ENCODE measurements at regions not wholly inside any gene's neighbourhood (a gene's known extent, or its start where the extent isn't known, plus 50 kb on each side); places are given as distances from the start of the nearest gene placed in this dataset.

DNA sequence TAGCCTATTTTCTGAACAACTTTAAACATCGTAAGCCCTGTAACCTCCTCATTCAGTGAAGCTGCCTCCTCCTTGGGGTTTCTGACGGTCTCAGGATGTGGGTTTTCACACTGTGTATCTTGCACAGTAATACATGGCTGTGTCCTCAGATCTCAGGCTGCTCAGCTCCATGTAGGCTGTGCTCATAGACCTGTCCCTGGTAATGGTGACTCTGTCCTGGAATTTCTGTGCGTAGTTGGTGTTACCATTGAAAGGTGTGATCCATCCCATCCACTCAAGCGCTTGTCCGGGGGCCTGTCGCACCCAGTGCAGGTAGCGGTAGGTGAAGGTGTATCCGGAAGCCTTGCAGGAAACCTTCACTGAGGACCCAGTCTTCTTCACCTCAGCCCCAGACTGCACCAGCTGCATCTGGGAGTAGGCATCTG lies 980.5 kb downstream of the TMEM121 start (continued):
- TF ChIP-seq, protein P1, sequence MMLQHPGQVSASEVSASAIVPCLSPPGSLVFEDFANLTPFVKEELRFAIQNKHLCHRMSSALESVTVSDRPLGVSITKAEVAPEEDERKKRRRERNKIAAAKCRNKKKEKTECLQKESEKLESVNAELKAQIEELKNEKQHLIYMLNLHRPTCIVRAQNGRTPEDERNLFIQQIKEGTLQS (IDR thresholded peaks at IDR 0.05), result no peak
- TF ChIP-seq EGR1 (IDR thresholded peaks at IDR 0.05; ENCODE audit: low read depth in 2 of 2) (no peak), YY1 (IDR thresholded peaks at IDR 0.05) (no peak), RXRA (IDR thresholded peaks at IDR 0.05) (no peak), TAF1 (conservative IDR thresholded peaks at IDR 0.05) (no peak)
- TF ChIP-seq, protein P2, sequence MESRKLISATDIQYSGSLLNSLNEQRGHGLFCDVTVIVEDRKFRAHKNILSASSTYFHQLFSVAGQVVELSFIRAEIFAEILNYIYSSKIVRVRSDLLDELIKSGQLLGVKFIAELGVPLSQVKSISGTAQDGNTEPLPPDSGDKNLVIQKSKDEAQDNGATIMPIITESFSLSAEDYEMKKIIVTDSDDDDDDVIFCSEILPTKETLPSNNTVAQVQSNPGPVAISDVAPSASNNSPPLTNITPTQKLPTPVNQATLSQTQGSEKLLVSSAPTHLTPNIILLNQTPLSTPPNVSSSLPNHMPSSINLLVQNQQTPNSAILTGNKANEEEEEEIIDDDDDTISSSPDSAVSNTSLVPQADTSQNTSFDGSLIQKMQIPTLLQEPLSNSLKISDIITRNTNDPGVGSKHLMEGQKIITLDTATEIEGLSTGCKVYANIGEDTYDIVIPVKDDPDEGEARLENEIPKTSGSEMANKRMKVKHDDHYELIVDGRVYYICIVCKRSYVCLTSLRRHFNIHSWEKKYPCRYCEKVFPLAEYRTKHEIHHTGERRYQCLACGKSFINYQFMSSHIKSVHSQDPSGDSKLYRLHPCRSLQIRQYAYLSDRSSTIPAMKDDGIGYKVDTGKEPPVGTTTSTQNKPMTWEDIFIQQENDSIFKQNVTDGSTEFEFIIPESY (IDR thresholded peaks at IDR 0.05), result no peak

DNA sequence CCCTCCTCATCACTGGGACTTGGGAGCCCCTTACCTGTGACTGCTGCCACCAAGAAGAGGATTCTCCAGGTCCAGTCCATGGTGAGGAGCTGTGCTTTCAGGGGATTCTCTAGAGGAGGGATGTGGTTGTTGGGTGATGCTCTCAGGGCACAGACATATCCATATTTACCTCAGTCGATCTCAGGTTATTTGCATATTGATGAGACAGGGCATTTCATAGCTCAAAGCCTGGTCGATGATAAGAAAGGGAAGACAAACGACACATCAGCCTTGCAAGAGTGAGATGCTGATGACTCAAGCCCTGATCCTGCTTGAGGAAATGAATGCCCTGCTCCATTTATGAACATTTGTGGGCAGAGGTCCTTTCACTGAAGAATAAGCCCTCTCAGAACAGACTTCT lies 981.0 kb downstream of the TMEM121 start:
- Histone ChIP-seq H3K27me3 (ENCODE audit: control insufficient read depth in 4 of 4, insufficient read depth in 4 of 4, low read length in 3 of 4) (peaks cover 0 to 5% (median 2%) of the 10 kb centered on the region in 4 donors), H3K4me1 (ENCODE audit: control insufficient read depth in 4 of 4, insufficient read depth in 4 of 4, low read length in 3 of 4) (no peaks in the 10 kb centered on the region), H3K36me3 (ENCODE audit: control insufficient read depth in 4 of 4, insufficient read depth in 3 of 4, low read depth in 1 of 4, low read length in 3 of 4) (no peaks in the 10 kb centered on the region), H3K27ac (ENCODE audit: low read depth in 1 of 2, low read length in 2 of 2) (no peak overlapping the region), H3K4me3 (ENCODE audit: low read depth in 1 of 3, low read length in 3 of 3) (no peak overlapping the region), H3K9me3 (ENCODE audit: control insufficient read depth in 4 of 4, low read length in 3 of 4) (no peaks in the 10 kb centered on the region), H3K9ac (ENCODE audit: low read depth in 1 of 2, low read length in 2 of 2) (no peak overlapping the region)
- WGBS, result 48% methylated on average over 3 of the region's 3 CpGs
- no peak for TF ChIP-seq FOXA2 (IDR thresholded peaks at IDR 0.05)
- TF ChIP-seq, protein P3, sequence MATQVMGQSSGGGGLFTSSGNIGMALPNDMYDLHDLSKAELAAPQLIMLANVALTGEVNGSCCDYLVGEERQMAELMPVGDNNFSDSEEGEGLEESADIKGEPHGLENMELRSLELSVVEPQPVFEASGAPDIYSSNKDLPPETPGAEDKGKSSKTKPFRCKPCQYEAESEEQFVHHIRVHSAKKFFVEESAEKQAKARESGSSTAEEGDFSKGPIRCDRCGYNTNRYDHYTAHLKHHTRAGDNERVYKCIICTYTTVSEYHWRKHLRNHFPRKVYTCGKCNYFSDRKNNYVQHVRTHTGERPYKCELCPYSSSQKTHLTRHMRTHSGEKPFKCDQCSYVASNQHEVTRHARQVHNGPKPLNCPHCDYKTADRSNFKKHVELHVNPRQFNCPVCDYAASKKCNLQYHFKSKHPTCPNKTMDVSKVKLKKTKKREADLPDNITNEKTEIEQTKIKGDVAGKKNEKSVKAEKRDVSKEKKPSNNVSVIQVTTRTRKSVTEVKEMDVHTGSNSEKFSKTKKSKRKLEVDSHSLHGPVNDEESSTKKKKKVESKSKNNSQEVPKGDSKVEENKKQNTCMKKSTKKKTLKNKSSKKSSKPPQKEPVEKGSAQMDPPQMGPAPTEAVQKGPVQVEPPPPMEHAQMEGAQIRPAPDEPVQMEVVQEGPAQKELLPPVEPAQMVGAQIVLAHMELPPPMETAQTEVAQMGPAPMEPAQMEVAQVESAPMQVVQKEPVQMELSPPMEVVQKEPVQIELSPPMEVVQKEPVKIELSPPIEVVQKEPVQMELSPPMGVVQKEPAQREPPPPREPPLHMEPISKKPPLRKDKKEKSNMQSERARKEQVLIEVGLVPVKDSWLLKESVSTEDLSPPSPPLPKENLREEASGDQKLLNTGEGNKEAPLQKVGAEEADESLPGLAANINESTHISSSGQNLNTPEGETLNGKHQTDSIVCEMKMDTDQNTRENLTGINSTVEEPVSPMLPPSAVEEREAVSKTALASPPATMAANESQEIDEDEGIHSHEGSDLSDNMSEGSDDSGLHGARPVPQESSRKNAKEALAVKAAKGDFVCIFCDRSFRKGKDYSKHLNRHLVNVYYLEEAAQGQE (IDR thresholded peaks at IDR 0.05), result no peak
- TF ChIP-seq FOXA1 (IDR thresholded peaks at IDR 0.05), result no peak
- TF ChIP-seq, protein P2 (IDR thresholded peaks at IDR 0.05), result no peak
- no peak for TF ChIP-seq GABPA (IDR thresholded peaks at IDR 0.05 in 1 of 2, conservative IDR thresholded peaks at IDR 0.05 in 1 of 2)
- TF ChIP-seq YY1 (IDR thresholded peaks at IDR 0.05), result no peak
- TF ChIP-seq, protein P4, sequence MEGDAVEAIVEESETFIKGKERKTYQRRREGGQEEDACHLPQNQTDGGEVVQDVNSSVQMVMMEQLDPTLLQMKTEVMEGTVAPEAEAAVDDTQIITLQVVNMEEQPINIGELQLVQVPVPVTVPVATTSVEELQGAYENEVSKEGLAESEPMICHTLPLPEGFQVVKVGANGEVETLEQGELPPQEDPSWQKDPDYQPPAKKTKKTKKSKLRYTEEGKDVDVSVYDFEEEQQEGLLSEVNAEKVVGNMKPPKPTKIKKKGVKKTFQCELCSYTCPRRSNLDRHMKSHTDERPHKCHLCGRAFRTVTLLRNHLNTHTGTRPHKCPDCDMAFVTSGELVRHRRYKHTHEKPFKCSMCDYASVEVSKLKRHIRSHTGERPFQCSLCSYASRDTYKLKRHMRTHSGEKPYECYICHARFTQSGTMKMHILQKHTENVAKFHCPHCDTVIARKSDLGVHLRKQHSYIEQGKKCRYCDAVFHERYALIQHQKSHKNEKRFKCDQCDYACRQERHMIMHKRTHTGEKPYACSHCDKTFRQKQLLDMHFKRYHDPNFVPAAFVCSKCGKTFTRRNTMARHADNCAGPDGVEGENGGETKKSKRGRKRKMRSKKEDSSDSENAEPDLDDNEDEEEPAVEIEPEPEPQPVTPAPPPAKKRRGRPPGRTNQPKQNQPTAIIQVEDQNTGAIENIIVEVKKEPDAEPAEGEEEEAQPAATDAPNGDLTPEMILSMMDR (IDR thresholded peaks at IDR 0.05; ENCODE audit: low read depth, low read length, missing input control), result no peak
- TF ChIP-seq, protein P1 (IDR thresholded peaks at IDR 0.05), result no peak
- TF ChIP-seq, protein P5, sequence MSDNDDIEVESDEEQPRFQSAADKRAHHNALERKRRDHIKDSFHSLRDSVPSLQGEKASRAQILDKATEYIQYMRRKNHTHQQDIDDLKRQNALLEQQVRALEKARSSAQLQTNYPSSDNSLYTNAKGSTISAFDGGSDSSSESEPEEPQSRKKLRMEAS (IDR thresholded peaks at IDR 0.05), result no peak
- no peak for TF ChIP-seq TAF1 (conservative IDR thresholded peaks at IDR 0.05)
- no peak for TF ChIP-seq HNF4A (conservative IDR thresholded peaks at IDR 0.05)
- TF ChIP-seq SP1 (IDR thresholded peaks at IDR 0.05), result no peak
- no peak for TF ChIP-seq RAD21 (IDR thresholded peaks at IDR 0.05)
- TF ChIP-seq NR2F2 (IDR thresholded peaks at IDR 0.05), result no peak
- TF ChIP-seq EGR1 (IDR thresholded peaks at IDR 0.05; ENCODE audit: low read depth in 2 of 2), result no peak
- no peak for TF ChIP-seq HNF4G (IDR thresholded peaks at IDR 0.05)
- no peak for TF ChIP-seq JUND (IDR thresholded peaks at IDR 0.05)
- TF ChIP-seq RXRA (IDR thresholded peaks at IDR 0.05), result no peak
- DNase-seq (ENCODE audit: low spot score), result no peak
